ENCODE measurements at regions not wholly inside any gene's neighbourhood (a gene's known extent, or its start where the extent isn't known, plus 50 kb on each side); places are given as distances from the start of the nearest gene placed in this dataset.

DNA sequence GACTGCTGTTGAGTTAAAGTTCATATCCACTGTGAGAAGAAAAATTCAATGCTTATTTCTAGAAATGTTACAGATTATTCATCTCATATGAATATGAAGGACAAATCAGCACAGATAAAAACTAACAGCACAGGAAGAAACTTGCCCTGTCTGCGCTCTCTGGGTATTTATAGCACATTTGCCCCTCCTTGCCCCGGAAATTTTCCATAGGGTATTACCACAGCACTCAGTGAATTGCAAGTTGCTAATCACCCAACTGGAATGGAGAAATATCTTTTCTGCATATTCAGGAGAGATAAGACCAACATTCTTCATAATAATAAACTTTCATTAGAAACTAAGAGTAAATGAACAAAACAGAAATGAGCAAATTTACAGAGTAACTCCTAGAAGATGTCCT is 318.0 kb upstream of the KLF12 start:
- TF ChIP-seq, protein P1, sequence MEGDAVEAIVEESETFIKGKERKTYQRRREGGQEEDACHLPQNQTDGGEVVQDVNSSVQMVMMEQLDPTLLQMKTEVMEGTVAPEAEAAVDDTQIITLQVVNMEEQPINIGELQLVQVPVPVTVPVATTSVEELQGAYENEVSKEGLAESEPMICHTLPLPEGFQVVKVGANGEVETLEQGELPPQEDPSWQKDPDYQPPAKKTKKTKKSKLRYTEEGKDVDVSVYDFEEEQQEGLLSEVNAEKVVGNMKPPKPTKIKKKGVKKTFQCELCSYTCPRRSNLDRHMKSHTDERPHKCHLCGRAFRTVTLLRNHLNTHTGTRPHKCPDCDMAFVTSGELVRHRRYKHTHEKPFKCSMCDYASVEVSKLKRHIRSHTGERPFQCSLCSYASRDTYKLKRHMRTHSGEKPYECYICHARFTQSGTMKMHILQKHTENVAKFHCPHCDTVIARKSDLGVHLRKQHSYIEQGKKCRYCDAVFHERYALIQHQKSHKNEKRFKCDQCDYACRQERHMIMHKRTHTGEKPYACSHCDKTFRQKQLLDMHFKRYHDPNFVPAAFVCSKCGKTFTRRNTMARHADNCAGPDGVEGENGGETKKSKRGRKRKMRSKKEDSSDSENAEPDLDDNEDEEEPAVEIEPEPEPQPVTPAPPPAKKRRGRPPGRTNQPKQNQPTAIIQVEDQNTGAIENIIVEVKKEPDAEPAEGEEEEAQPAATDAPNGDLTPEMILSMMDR (IDR thresholded peaks at IDR 0.05; ENCODE audit: low read length), result no peak
- TF ChIP-seq EZH2 (IDR thresholded peaks at IDR 0.05; ENCODE audit: borderline replicate concordance, low read length), result no peak

Data from OCI-LY1 (cell line).